NT2/D1 (cell line): ENCODE measurements at regions not wholly inside any gene's neighbourhood (a gene's known extent, or its start where the extent isn't known, plus 50 kb on each side); places are given as distances from the start of the nearest gene placed in this dataset.

ENCODE experiments used
- YY1 ChIP-seq: IDR thresholded peaks from 2 replicates; pipeline ENCODE4 v1.6.1; 2011; ENCODE audit not compliant: insufficient read length, insufficient read depth
- ZNF274 ChIP-seq: IDR thresholded peaks from 2 replicates; pipeline ENCODE4 v1.6.1; 2011; ENCODE audit warnings: mild to moderate bottlenecking, low read depth, low read length

- TF ChIP-seq ZNF274 (no peak), YY1 (no peak)
Measured at GRCh38 chr5:4571248-4571948, 568.7 kb upstream of the ADAMTS16 start.
